ENCODE measurements at regions not wholly inside any gene's neighbourhood (a gene's known extent, or its start where the extent isn't known, plus 50 kb on each side); places are given as distances from the start of the nearest gene placed in this dataset.
A peak's percentile ranks its signal among the peaks of the same experiment; 100 is the strongest.
"Not testable (repeated sequence)": the region's sequence is repeated elsewhere in the genome, so short reads cannot be mapped to it uniquely, and the experiment has no call there.

DNA sequence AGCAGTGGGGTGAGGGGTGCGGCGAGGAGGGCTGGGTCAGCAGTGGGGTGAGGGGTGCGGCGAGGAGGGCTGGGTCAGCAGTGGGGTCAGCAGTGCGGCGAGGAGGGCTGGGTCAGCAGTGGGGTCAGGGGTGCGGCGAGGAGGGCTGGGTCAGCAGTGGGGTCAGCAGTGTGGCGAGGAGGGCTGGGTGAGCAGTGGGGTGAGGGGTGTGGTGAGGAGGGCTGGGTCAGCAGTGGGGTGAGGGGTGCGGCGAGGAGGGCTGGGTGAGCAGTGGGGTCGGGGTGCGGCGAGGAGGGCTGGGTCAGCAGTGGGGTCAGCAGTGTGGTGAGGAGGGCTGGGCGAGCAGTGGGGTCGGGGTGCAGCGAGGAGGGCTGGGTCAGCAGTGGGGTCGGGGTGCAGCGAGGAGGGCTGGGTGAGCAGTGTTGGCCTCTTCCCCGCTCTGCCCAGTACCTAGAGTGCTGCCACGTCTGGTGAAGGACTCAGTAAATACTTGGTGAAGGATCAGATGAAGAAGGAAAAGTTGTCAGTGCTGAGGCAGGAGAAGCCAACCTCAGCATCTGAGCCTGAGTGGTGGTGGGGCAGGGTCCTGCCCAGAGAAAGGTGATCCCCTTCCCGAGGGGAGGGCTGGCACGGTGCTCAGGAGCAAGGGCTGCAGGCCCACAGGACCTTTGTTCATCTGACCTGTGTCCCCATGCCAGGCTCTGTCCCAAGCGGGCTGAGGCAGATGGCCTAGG, 93.9 kb downstream of the METRNL start:
- not testable (repeated sequence) for H4K20me1 ChIP-seq (ENCODE audit: insufficient read depth, low read length); H3K9me3 ChIP-seq (ENCODE audit: low read length); H3K36me3 ChIP-seq (ENCODE audit: insufficient read depth, low read length); H2AFZ ChIP-seq (ENCODE audit: low read length); H3K4me3 ChIP-seq (ENCODE audit: low read depth, low read length, poor library complexity, severe bottlenecking); H3K27me3 ChIP-seq (ENCODE audit: insufficient read depth, low read length); H3K4me2 ChIP-seq (ENCODE audit: low read length); H3K79me2 ChIP-seq (ENCODE audit: insufficient read depth, low read length); H3K27ac ChIP-seq (ENCODE audit: low read depth, low read length, poor library complexity, severe bottlenecking); H3K9ac ChIP-seq (ENCODE audit: low read length); H3K9me2 ChIP-seq (ENCODE audit: low read depth, low read length); H3K4me1 ChIP-seq (ENCODE audit: insufficient read depth, low read length, severe bottlenecking); H3F3A ChIP-seq (ENCODE audit: insufficient read depth, low read length)

DNA sequence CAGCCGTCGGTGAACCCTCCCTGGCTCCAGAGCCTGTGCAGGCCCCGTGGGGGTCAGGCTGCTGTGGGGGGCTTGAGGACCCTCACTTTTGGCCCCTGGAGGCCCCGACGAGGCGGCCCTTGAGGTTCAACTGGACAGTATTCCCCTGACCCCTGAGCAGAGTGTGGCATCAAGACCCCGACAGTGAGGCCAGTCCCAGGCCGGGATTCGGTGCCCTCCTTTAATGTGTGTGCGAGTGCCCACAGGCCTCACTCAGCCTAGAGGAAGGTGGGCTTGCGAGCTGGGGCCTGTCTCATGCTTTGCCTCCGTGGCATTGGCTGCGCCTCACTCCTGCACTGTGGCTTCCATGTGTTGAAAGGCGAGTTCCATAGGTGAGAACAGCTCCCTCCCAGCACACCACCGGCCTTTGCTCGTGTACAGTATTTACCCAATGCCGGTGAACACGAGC, 94.5 kb downstream of the METRNL start:
- no peaks in the 10 kb centered on the region; the same call in 1 of the 2 replicates for H3K36me3 ChIP-seq (ENCODE audit: insufficient read depth, low read length)
- no peak overlapping the region for H3K27ac ChIP-seq (ENCODE audit: low read depth, low read length, poor library complexity, severe bottlenecking)
- no peaks in the 10 kb centered on the region for H3F3A ChIP-seq (ENCODE audit: insufficient read depth, low read length)
- no peaks in the 10 kb centered on the region for H3K4me1 ChIP-seq (ENCODE audit: insufficient read depth, low read length, severe bottlenecking)
- no peaks in the 10 kb centered on the region for H3K79me2 ChIP-seq (ENCODE audit: insufficient read depth, low read length)
- H3K9ac ChIP-seq (ENCODE audit: low read length) = no peak overlapping the region
- H3K9me2 ChIP-seq (ENCODE audit: low read depth, low read length) = no peaks in the 10 kb centered on the region
- no peak overlapping the region for H3K4me2 ChIP-seq (ENCODE audit: low read length)
- H2AFZ ChIP-seq (ENCODE audit: low read length) = no peak overlapping the region
- H3K27me3 ChIP-seq (ENCODE audit: insufficient read depth, low read length) = no peaks in the 10 kb centered on the region; the same call in 1 of the 2 replicates
- H3K9me3 ChIP-seq (ENCODE audit: low read length) = no peaks in the 10 kb centered on the region
- no peak for TF ChIP-seq EZH2 (IDR thresholded peaks at IDR 0.05; ENCODE audit: borderline replicate concordance, low read length)
- TF ChIP-seq, protein P1, sequence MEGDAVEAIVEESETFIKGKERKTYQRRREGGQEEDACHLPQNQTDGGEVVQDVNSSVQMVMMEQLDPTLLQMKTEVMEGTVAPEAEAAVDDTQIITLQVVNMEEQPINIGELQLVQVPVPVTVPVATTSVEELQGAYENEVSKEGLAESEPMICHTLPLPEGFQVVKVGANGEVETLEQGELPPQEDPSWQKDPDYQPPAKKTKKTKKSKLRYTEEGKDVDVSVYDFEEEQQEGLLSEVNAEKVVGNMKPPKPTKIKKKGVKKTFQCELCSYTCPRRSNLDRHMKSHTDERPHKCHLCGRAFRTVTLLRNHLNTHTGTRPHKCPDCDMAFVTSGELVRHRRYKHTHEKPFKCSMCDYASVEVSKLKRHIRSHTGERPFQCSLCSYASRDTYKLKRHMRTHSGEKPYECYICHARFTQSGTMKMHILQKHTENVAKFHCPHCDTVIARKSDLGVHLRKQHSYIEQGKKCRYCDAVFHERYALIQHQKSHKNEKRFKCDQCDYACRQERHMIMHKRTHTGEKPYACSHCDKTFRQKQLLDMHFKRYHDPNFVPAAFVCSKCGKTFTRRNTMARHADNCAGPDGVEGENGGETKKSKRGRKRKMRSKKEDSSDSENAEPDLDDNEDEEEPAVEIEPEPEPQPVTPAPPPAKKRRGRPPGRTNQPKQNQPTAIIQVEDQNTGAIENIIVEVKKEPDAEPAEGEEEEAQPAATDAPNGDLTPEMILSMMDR (IDR thresholded peaks at IDR 0.05; ENCODE audit: low read length) = no peak
- H3K4me3 ChIP-seq (ENCODE audit: low read depth, low read length, poor library complexity, severe bottlenecking) = no peak overlapping the region
- no peaks in the 10 kb centered on the region for H4K20me1 ChIP-seq (ENCODE audit: insufficient read depth, low read length)

DNA sequence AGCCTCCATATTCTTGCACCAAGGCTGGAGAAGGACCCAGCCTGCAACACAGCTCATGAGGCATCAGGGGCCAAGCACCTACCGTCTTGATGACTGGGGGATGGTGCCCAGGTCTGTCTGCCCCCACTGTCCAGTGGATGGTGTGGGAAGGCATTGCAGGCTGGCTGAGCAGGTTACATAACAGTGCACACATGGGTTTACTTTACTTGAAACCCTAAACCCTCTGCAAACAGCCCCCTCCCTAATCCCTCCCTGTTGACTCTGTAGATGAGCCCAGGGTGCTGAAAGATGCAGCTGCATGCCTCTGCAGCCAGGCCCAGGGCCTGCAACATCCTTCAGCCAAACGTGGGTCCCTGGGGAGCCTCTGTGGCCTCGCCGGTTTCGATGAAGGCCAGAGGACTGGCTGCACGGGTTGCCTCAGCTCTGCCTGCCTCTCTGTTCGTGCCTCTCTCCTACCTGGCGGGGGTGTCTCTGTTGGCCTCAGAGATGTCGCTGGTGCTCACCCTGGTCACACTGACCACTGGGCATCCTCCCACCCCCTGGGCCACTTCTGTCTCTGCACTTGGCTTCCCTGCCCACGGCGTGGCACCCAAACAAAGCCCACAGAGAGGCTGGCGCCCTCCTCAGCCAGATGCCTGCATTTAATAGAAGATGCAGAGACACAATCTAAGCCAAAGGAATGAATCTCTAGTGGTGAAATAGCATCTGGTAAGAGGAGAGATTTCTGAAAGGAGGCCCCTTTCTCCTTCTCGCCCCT, 95.1 kb downstream of the METRNL start:
- no peak overlapping the region for H3K4me2 ChIP-seq (ENCODE audit: low read length)
- no peaks in the 10 kb centered on the region; the same call in 1 of the 2 replicates for H3K36me3 ChIP-seq (ENCODE audit: insufficient read depth, low read length)
- H4K20me1 ChIP-seq (ENCODE audit: insufficient read depth, low read length) = no peaks in the 10 kb centered on the region
- no peaks in the 10 kb centered on the region; the same call in 1 of the 2 replicates for H3K27me3 ChIP-seq (ENCODE audit: insufficient read depth, low read length)
- H3K9me2 ChIP-seq (ENCODE audit: low read depth, low read length) = no peaks in the 10 kb centered on the region
- no peak overlapping the region for H3K4me3 ChIP-seq (ENCODE audit: low read depth, low read length, poor library complexity, severe bottlenecking)
- H3K4me1 ChIP-seq (ENCODE audit: insufficient read depth, low read length, severe bottlenecking) = no peaks in the 10 kb centered on the region
- TF ChIP-seq, protein P1 (IDR thresholded peaks at IDR 0.05; ENCODE audit: low read length) = peak; percentile 34; the same call in 1 of the 2 replicates
- TF ChIP-seq EZH2 (IDR thresholded peaks at IDR 0.05; ENCODE audit: borderline replicate concordance, low read length) = no peak
- H3F3A ChIP-seq (ENCODE audit: insufficient read depth, low read length) = no peaks in the 10 kb centered on the region
- no peak overlapping the region for H3K9ac ChIP-seq (ENCODE audit: low read length)
- no peak overlapping the region for H3K27ac ChIP-seq (ENCODE audit: low read depth, low read length, poor library complexity, severe bottlenecking)
- H3K9me3 ChIP-seq (ENCODE audit: low read length) = no peaks in the 10 kb centered on the region
- H2AFZ ChIP-seq (ENCODE audit: low read length) = no peak overlapping the region
- H3K79me2 ChIP-seq (ENCODE audit: insufficient read depth, low read length) = no peaks in the 10 kb centered on the region

Measured in OCI-LY1 (cell line).